GM13976 (cell line): ENCODE measurements at regions not wholly inside any gene's neighbourhood (a gene's known extent, or its start where the extent isn't known, plus 50 kb on each side); places are given as distances from the start of the nearest gene placed in this dataset.

Source experiments
- DNase-seq: peaks from one replicate; pipeline ENCODE4 v3.0.0; 2012; ENCODE audit warnings: low spot score
- CTCF ChIP-seq: IDR thresholded peaks from 2 replicates; pipeline ENCODE4 v1.5.1; 2012; ENCODE audit warnings: borderline replicate concordance, mild to moderate bottlenecking; ENCODE audit not compliant: insufficient read depth; ENCODE audit errors: extremely low read depth, missing control alignments, control extremely low read depth
- in situ Hi-C: fragments of 300-500 bp; cut with MboI; formaldehyde crosslinking; loops from one replicate; pipeline ENCODE4 v1.12.0; 2022; ENCODE audit warnings: low sequenced_read_pairs, mixed read lengths, inconsistent platforms; ENCODE audit not compliant: unreplicated experiment

DNA sequence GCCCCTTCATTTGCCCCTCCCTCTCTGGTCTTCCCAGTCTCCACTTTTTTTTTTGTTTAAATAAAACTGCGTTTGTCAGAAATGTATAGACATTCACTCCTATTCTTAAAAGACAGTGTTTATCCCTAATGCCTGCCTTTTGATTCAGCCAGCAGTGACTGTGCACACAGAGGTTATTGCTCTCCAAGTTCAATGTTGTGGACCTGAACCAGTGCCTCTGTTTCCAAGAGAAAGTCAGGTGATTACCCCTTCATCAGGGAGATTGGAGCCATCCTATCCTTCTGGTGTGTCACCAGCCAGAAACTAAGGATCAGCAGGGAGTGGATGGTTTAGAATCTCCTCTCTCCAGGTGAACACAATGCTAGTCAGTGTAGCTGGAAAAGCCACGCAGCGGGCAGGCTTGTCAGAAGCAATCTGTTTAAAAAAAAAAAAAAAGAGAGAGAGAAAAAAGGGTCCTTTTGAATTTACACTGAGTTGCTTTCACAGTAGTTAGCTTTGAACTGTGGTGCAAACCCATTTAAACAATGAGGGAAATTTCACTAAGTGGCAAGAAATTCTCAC is 167.5 kb upstream of the DMRT1 start:
- DNase-seq, result no peak
- TF ChIP-seq CTCF, result no peak
- in situ Hi-C loops, result no loop called here

DNA sequence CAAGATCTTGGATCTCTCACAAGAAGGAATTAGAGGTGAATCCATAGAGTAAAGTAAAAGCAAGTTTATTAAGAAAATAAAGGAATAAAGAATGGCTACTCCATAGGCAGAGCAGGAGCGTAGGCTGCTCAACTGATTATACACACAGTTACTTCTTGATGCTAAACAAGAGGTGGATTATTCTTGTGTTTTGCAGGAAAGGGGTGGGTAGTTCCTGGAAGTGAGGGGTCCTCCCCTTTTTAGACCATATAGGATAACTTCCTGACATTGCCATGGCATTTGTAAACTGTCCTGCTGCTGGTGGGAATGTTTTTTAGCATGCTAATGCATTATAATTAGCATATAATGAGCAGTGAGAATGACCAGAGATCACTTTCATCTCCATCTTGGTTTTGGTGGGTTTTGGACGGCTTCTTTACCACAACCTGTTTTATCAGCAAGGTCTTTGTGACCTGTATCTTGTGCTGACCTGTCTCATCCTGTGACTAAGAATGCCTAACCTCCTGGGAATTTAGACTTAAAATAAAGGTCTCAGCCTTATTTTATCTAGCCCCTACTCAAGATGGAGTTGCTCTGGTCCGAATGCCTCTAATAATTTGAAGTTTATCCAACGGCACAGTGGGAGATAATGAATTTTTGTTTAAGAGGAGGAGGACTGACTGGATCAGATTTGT is 165.7 kb upstream of the DMRT1 start:
- no peak for DNase-seq
- in situ Hi-C loops, result no loop called here
- no peak for TF ChIP-seq CTCF

GRCh38 chr9:676780-677438 is 164.6 kb upstream of the DMRT1 start:
- DNase-seq, result no peak
- no peak for TF ChIP-seq CTCF
- in situ Hi-C loops, result no loop called here

GRCh38 chr9:677461-678097 is 163.9 kb upstream of the DMRT1 start:
- in situ Hi-C loops, result no loop called here
- DNase-seq, result no peak
- no peak for TF ChIP-seq CTCF

- in situ Hi-C loops, result no loop called here
- no peak for DNase-seq
- TF ChIP-seq CTCF, result no peak
These were observed 162.6 kb upstream of the DMRT1 start for GRCh38 chr9:678897-679296.

- TF ChIP-seq CTCF, result no peak
- in situ Hi-C loops, result no loop called here
- no peak for DNase-seq
These were observed 162.0 kb upstream of the DMRT1 start for GRCh38 chr9:679462-679861.
